ENCODE measurements at regions not wholly inside any gene's neighbourhood (a gene's known extent, or its start where the extent isn't known, plus 50 kb on each side); places are given as distances from the start of the nearest gene placed in this dataset.

DNA sequence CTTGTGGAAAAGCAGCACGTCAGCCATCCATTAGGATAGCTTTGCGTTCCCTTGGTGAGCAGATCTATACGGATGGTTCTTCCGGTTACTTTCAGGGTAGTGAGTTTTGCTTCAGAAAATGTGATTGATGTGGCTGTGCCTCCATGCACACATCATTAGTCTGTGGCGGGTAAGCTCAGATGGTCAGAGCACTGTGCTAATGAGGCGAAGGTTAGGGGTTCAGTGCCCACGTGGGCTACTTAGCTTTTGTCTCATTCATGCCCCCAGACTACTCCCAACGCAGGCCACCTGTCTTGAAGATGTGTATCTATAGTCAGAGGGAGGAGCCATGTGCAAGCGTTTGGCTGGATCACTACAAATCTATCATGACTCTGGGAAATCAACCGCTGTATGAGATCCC, 322.8 kb upstream of the POU3F3 start:
- no peak for TF ChIP-seq EZH2 (IDR thresholded peaks at IDR 0.05; ENCODE audit: borderline replicate concordance, insufficient read depth, low read length, poor library complexity, severe bottlenecking)
- TF ChIP-seq TAF1 (IDR thresholded peaks at IDR 0.05; ENCODE audit: low read depth): no peak
- Histone ChIP-seq H4K20me1 (ENCODE audit: insufficient read depth) (no peaks in the 10 kb centered on the region), H3F3A (ENCODE audit: insufficient read depth, low read length, poor library complexity, severe bottlenecking) (no peaks in the 10 kb centered on the region), H3K9ac (ENCODE audit: low read length) (no peak overlapping the region), H3K27me3 (ENCODE audit: insufficient read depth, low read depth, low read length) (no peaks in the 10 kb centered on the region), H3K9me3 (ENCODE audit: low read length) (no peaks in the 10 kb centered on the region), H3K27ac (ENCODE audit: low read length) (no peak overlapping the region), H3K4me3 (ENCODE audit: low read length) (no peak overlapping the region), H3K79me2 (replicated peaks; ENCODE audit: insufficient read depth, low read length) (no peaks in the 10 kb centered on the region), H3K9me2 (ENCODE audit: insufficient read depth, low read length) (no peaks in the 10 kb centered on the region), H3K36me3 (ENCODE audit: insufficient read depth, low read length) (no peaks in the 10 kb centered on the region), H2AFZ (ENCODE audit: low read depth, low read length) (no peak overlapping the region), H3K4me2 (ENCODE audit: low read length) (no peak overlapping the region)

DNA sequence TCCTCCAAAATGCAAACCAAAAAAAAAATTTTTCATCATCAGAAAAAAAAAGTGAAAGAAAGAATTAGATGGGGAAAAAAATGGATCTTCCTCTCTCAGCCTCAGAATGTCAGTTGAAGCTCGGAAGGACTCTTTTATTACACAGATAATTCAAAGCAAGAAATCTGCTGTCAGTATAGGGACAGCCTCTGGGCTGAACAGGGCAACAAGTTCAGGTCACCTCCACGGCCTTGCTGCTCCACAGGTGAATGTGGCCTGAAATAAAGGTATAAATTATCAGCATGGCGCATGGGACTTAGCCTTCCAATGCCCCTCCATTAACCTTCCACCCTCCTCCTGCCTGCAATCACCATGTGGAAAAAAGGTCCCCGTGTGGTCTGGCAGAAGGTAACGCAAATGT, 316.8 kb upstream of the POU3F3 start:
- H3K9ac ChIP-seq (ENCODE audit: low read length): no peak overlapping the region
- no peaks in the 10 kb centered on the region for H3K36me3 ChIP-seq (ENCODE audit: insufficient read depth, low read length)
- no peak overlapping the region for H3K4me2 ChIP-seq (ENCODE audit: low read length)
- H3K79me2 ChIP-seq (replicated peaks; ENCODE audit: insufficient read depth, low read length): no peaks in the 10 kb centered on the region
- H4K20me1 ChIP-seq (ENCODE audit: insufficient read depth): no peaks in the 10 kb centered on the region
- no peak overlapping the region for H2AFZ ChIP-seq (ENCODE audit: low read depth, low read length)
- H3K27me3 ChIP-seq (ENCODE audit: insufficient read depth, low read depth, low read length): no peaks in the 10 kb centered on the region
- H3F3A ChIP-seq (ENCODE audit: insufficient read depth, low read length, poor library complexity, severe bottlenecking): no peaks in the 10 kb centered on the region
- H3K4me3 ChIP-seq (ENCODE audit: low read length): no peak overlapping the region
- H3K9me3 ChIP-seq (ENCODE audit: low read length): no peaks in the 10 kb centered on the region
- H3K27ac ChIP-seq (ENCODE audit: low read length): no peak overlapping the region
- no peaks in the 10 kb centered on the region for H3K9me2 ChIP-seq (ENCODE audit: insufficient read depth, low read length)
- no peak for TF ChIP-seq TAF1 (IDR thresholded peaks at IDR 0.05; ENCODE audit: low read depth)
- TF ChIP-seq, protein P1, sequence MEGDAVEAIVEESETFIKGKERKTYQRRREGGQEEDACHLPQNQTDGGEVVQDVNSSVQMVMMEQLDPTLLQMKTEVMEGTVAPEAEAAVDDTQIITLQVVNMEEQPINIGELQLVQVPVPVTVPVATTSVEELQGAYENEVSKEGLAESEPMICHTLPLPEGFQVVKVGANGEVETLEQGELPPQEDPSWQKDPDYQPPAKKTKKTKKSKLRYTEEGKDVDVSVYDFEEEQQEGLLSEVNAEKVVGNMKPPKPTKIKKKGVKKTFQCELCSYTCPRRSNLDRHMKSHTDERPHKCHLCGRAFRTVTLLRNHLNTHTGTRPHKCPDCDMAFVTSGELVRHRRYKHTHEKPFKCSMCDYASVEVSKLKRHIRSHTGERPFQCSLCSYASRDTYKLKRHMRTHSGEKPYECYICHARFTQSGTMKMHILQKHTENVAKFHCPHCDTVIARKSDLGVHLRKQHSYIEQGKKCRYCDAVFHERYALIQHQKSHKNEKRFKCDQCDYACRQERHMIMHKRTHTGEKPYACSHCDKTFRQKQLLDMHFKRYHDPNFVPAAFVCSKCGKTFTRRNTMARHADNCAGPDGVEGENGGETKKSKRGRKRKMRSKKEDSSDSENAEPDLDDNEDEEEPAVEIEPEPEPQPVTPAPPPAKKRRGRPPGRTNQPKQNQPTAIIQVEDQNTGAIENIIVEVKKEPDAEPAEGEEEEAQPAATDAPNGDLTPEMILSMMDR (IDR thresholded peaks at IDR 0.05; ENCODE audit: poor library complexity, severe bottlenecking): no peak
- TF ChIP-seq POLR2AphosphoS5 (IDR thresholded peaks at IDR 0.05): no peak
- no peak for TF ChIP-seq EP300 (conservative IDR thresholded peaks at IDR 0.05; ENCODE audit: poor library complexity, severe bottlenecking)
- TF ChIP-seq, protein P2, sequence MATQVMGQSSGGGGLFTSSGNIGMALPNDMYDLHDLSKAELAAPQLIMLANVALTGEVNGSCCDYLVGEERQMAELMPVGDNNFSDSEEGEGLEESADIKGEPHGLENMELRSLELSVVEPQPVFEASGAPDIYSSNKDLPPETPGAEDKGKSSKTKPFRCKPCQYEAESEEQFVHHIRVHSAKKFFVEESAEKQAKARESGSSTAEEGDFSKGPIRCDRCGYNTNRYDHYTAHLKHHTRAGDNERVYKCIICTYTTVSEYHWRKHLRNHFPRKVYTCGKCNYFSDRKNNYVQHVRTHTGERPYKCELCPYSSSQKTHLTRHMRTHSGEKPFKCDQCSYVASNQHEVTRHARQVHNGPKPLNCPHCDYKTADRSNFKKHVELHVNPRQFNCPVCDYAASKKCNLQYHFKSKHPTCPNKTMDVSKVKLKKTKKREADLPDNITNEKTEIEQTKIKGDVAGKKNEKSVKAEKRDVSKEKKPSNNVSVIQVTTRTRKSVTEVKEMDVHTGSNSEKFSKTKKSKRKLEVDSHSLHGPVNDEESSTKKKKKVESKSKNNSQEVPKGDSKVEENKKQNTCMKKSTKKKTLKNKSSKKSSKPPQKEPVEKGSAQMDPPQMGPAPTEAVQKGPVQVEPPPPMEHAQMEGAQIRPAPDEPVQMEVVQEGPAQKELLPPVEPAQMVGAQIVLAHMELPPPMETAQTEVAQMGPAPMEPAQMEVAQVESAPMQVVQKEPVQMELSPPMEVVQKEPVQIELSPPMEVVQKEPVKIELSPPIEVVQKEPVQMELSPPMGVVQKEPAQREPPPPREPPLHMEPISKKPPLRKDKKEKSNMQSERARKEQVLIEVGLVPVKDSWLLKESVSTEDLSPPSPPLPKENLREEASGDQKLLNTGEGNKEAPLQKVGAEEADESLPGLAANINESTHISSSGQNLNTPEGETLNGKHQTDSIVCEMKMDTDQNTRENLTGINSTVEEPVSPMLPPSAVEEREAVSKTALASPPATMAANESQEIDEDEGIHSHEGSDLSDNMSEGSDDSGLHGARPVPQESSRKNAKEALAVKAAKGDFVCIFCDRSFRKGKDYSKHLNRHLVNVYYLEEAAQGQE (IDR thresholded peaks at IDR 0.05; ENCODE audit: borderline replicate concordance): no peak
- no peak for TF ChIP-seq EZH2 (IDR thresholded peaks at IDR 0.05; ENCODE audit: borderline replicate concordance, insufficient read depth, low read length, poor library complexity, severe bottlenecking)
- TF ChIP-seq SMC3 (conservative IDR thresholded peaks at IDR 0.05; ENCODE audit: poor library complexity): no peak
- no peak for TF ChIP-seq MXI1 (conservative IDR thresholded peaks at IDR 0.05; ENCODE audit: poor library complexity, severe bottlenecking)
- no peak for TF ChIP-seq RAD21 (conservative IDR thresholded peaks at IDR 0.05)

DNA sequence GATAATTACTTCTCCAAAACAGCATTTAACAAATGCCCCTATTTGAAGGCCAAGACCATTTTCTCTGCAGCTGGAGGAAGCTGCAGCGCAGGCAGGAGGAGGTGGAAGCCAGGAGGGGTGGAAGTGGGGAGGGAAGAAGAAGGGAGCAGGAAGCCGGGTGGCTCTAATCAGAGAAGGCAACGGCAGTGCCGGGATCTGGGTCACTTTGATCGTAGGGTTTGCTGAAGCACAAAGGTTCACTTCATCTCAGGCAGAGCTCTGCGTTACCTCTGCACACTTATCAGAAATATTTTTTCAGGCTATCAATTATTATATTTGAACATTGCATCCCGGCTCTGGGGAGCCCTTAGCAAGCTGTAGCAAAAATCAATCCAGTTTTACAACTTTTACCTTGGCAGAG, 315.8 kb upstream of the POU3F3 start:
- Histone ChIP-seq H3F3A (ENCODE audit: insufficient read depth, low read length, poor library complexity, severe bottlenecking) (no peaks in the 10 kb centered on the region), H4K20me1 (ENCODE audit: insufficient read depth) (no peaks in the 10 kb centered on the region), H3K9ac (ENCODE audit: low read length) (no peak overlapping the region), H3K9me2 (ENCODE audit: insufficient read depth, low read length) (no peaks in the 10 kb centered on the region), H3K79me2 (replicated peaks; ENCODE audit: insufficient read depth, low read length) (no peaks in the 10 kb centered on the region), H2AFZ (ENCODE audit: low read depth, low read length) (no peak overlapping the region), H3K27me3 (ENCODE audit: insufficient read depth, low read depth, low read length) (no peaks in the 10 kb centered on the region), H3K9me3 (ENCODE audit: low read length) (no peaks in the 10 kb centered on the region), H3K4me2 (ENCODE audit: low read length) (no peak overlapping the region), H3K27ac (ENCODE audit: low read length) (no peak overlapping the region), H3K4me3 (ENCODE audit: low read length) (no peak overlapping the region), H3K36me3 (ENCODE audit: insufficient read depth, low read length) (no peaks in the 10 kb centered on the region)
- no peak for TF ChIP-seq TAF1 (IDR thresholded peaks at IDR 0.05; ENCODE audit: low read depth)
- no peak for TF ChIP-seq POLR2AphosphoS5 (IDR thresholded peaks at IDR 0.05)
- TF ChIP-seq MXI1 (conservative IDR thresholded peaks at IDR 0.05; ENCODE audit: poor library complexity, severe bottlenecking): no peak
- no peak for TF ChIP-seq EP300 (conservative IDR thresholded peaks at IDR 0.05; ENCODE audit: poor library complexity, severe bottlenecking)
- TF ChIP-seq RAD21 (conservative IDR thresholded peaks at IDR 0.05): no peak
- TF ChIP-seq SMC3 (conservative IDR thresholded peaks at IDR 0.05; ENCODE audit: poor library complexity): no peak
